ENCODE measurements at regions not wholly inside any gene's neighbourhood (a gene's known extent, or its start where the extent isn't known, plus 50 kb on each side); places are given as distances from the start of the nearest gene placed in this dataset.

GRCh38 chr18:68342039-68342659, 372.8 kb downstream of the TMX3 start:
- Histone ChIP-seq H4K20me1 (ENCODE audit: insufficient read depth, low read length) (no peaks in the 10 kb centered on the region), H3K36me3 (ENCODE audit: insufficient read depth, low read length) (no peaks in the 10 kb centered on the region), H3K4me2 (ENCODE audit: low read length) (no peak overlapping the region), H3K4me3 (ENCODE audit: low read depth, low read length, poor library complexity, severe bottlenecking) (no peak overlapping the region), H3K79me2 (ENCODE audit: insufficient read depth, low read length) (no peaks in the 10 kb centered on the region), H3K9me3 (ENCODE audit: low read length) (no peaks in the 10 kb centered on the region), H3F3A (ENCODE audit: insufficient read depth, low read length) (no peaks in the 10 kb centered on the region), H3K9ac (ENCODE audit: low read length) (no peak overlapping the region), H3K9me2 (ENCODE audit: low read depth, low read length) (no peaks in the 10 kb centered on the region), H2AFZ (ENCODE audit: low read length) (no peak overlapping the region), H3K4me1 (ENCODE audit: insufficient read depth, low read length, severe bottlenecking) (no peaks in the 10 kb centered on the region), H3K27me3 (ENCODE audit: insufficient read depth, low read length) (no peaks in the 10 kb centered on the region), H3K27ac (ENCODE audit: low read depth, low read length, poor library complexity, severe bottlenecking) (no peak overlapping the region)
- TF ChIP-seq CTCF (IDR thresholded peaks at IDR 0.05; ENCODE audit: low read length) (no peak), EZH2 (IDR thresholded peaks at IDR 0.05; ENCODE audit: borderline replicate concordance, low read length) (no peak)

DNA sequence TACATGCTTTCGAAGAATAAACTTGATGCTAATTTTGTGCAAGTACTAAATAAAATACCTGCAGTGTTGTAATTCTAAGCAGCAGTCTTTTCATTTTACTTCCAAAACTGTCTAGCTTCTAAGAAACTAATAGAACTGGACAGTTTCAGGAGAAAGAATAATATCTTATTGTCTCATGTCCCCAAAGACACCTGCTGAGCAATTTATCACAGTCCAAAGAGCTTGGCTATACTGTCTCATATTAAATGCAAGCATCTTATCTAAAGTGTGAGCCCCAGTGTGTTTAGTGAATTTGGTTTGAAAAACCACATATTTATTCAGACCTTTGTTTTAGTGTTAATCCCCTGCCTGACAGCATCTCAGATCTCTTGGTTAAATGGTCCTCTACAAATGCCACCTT, 374.3 kb downstream of the TMX3 start:
- no peaks in the 10 kb centered on the region for H3K4me1 ChIP-seq (ENCODE audit: insufficient read depth, low read length, severe bottlenecking)
- H3K9me3 ChIP-seq (ENCODE audit: low read length) = no peaks in the 10 kb centered on the region
- H3K4me3 ChIP-seq (ENCODE audit: low read depth, low read length, poor library complexity, severe bottlenecking) = no peak overlapping the region
- no peaks in the 10 kb centered on the region for H3K27me3 ChIP-seq (ENCODE audit: insufficient read depth, low read length)
- no peaks in the 10 kb centered on the region for H4K20me1 ChIP-seq (ENCODE audit: insufficient read depth, low read length)
- H3F3A ChIP-seq (ENCODE audit: insufficient read depth, low read length) = no peaks in the 10 kb centered on the region
- no peaks in the 10 kb centered on the region for H3K9me2 ChIP-seq (ENCODE audit: low read depth, low read length)
- no peak overlapping the region for H3K27ac ChIP-seq (ENCODE audit: low read depth, low read length, poor library complexity, severe bottlenecking)
- no peak overlapping the region for H2AFZ ChIP-seq (ENCODE audit: low read length)
- no peaks in the 10 kb centered on the region for H3K36me3 ChIP-seq (ENCODE audit: insufficient read depth, low read length)
- TF ChIP-seq EZH2 (IDR thresholded peaks at IDR 0.05; ENCODE audit: borderline replicate concordance, low read length) = no peak
- TF ChIP-seq CTCF (IDR thresholded peaks at IDR 0.05; ENCODE audit: low read length) = no peak
- no peak overlapping the region for H3K9ac ChIP-seq (ENCODE audit: low read length)
- no peak overlapping the region for H3K4me2 ChIP-seq (ENCODE audit: low read length)
- H3K79me2 ChIP-seq (ENCODE audit: insufficient read depth, low read length) = no peaks in the 10 kb centered on the region

DNA sequence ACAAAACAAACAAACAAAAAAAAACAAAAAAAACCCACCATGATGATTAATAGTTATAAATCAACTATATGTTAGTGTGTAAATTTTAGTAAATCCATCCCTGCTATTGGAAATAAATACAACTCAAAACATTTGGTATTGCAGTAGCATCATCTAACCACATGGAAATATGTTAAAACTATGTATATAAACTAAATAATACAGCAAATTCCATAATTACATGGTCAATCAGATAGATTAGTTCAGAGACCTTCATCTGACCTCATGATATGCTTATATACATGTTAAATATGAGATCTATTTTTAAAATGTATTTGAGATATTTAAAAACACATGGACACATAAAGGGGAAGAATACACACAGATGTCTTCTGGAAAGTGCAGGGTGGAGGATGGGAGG, 384.2 kb downstream of the TMX3 start:
- Histone ChIP-seq H3K36me3 (ENCODE audit: insufficient read depth, low read length) (no peaks in the 10 kb centered on the region), H3K9me3 (ENCODE audit: low read length) (no peaks in the 10 kb centered on the region), H2AFZ (ENCODE audit: low read length) (no peak overlapping the region), H3K27ac (ENCODE audit: low read depth, low read length, poor library complexity, severe bottlenecking) (no peak overlapping the region), H3F3A (ENCODE audit: insufficient read depth, low read length) (no peaks in the 10 kb centered on the region), H3K79me2 (ENCODE audit: insufficient read depth, low read length) (no peaks in the 10 kb centered on the region), H3K4me2 (ENCODE audit: low read length) (no peak overlapping the region), H3K9me2 (ENCODE audit: low read depth, low read length) (no peaks in the 10 kb centered on the region), H3K9ac (ENCODE audit: low read length) (no peak overlapping the region), H4K20me1 (ENCODE audit: insufficient read depth, low read length) (no peaks in the 10 kb centered on the region), H3K4me3 (ENCODE audit: low read depth, low read length, poor library complexity, severe bottlenecking) (no peak overlapping the region), H3K27me3 (ENCODE audit: insufficient read depth, low read length) (no peaks in the 10 kb centered on the region), H3K4me1 (ENCODE audit: insufficient read depth, low read length, severe bottlenecking) (no peaks in the 10 kb centered on the region)
- TF ChIP-seq EZH2 (IDR thresholded peaks at IDR 0.05; ENCODE audit: borderline replicate concordance, low read length) = no peak
- no peak for TF ChIP-seq CTCF (IDR thresholded peaks at IDR 0.05; ENCODE audit: low read length)

Measured in OCI-LY1 (cell line).